Left ventricle myocardium inferior (tissue), 1 donor: ENCODE measurements at regions not wholly inside any gene's neighbourhood (a gene's known extent, or its start where the extent isn't known, plus 50 kb on each side); places are given as distances from the start of the nearest gene placed in this dataset.

Experiments used
- DNase-seq: peaks from one replicate; pipeline ENCODE4 v3.0.0-alpha.2; 2020
- H3K27ac ChIP-seq: fragments of 200-600 bp; replicated peaks from 2 replicates; pipeline ENCODE4 v1.8.0; 2021
- H3K27me3 ChIP-seq: fragments of 200-600 bp; 2 replicates; pipeline ENCODE4 v1.8.0; 2021; ENCODE audit warnings: low read depth
- H3K36me3 ChIP-seq: fragments of 200-600 bp; 2 replicates; pipeline ENCODE4 v1.8.0; 2021
- H3K4me1 ChIP-seq: fragments of 200-600 bp; 2 replicates; pipeline ENCODE4 v1.8.0; 2021
- H3K4me3 ChIP-seq: fragments of 200-600 bp; 2 replicates; pipeline ENCODE4 v1.8.0; 2021; ENCODE audit warnings: mild to moderate bottlenecking, moderate library complexity
- H3K9me3 ChIP-seq: fragments of 200-600 bp; replicated peaks from 2 replicates; pipeline ENCODE4 v1.8.0; 2021
- intact Hi-C: fragments of 100-400 bp; cut with micrococcal nuclease; formaldehyde crosslinking; loops from one replicate; pipeline ENCODE4 v1.11.0; 2022
- TF ChIP-seq, protein P1 (sequence below): fragments of 200-600 bp; IDR thresholded peaks from 2 replicates; pipeline ENCODE4 v1.8.0; 2021; ENCODE audit warnings: antibody characterized with exemption, mild to moderate bottlenecking, borderline replicate concordance
- donor health status: DM: no; HTN: yes; CAD: no; lungs with severe emphysema.

- Histone ChIP-seq H3K9me3 (peaks cover 36% of the 10 kb centered on the region), H3K4me3 (no peak overlapping the region), H3K27ac (no peak overlapping the region), H3K36me3 (no peaks in the 10 kb centered on the region), H3K4me1 (no peaks in the 10 kb centered on the region), H3K27me3 (no peaks in the 10 kb centered on the region)
- intact Hi-C loops = no loop called here
- DNase-seq = no peak
- TF ChIP-seq, protein P1, sequence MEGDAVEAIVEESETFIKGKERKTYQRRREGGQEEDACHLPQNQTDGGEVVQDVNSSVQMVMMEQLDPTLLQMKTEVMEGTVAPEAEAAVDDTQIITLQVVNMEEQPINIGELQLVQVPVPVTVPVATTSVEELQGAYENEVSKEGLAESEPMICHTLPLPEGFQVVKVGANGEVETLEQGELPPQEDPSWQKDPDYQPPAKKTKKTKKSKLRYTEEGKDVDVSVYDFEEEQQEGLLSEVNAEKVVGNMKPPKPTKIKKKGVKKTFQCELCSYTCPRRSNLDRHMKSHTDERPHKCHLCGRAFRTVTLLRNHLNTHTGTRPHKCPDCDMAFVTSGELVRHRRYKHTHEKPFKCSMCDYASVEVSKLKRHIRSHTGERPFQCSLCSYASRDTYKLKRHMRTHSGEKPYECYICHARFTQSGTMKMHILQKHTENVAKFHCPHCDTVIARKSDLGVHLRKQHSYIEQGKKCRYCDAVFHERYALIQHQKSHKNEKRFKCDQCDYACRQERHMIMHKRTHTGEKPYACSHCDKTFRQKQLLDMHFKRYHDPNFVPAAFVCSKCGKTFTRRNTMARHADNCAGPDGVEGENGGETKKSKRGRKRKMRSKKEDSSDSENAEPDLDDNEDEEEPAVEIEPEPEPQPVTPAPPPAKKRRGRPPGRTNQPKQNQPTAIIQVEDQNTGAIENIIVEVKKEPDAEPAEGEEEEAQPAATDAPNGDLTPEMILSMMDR = no peak
These were observed 356.0 kb upstream of the CADM1 start for GRCh38 chr11:115860246-115860645.

- H3K4me1 ChIP-seq = peaks cover 13% of the 10 kb centered on the region
- H3K9me3 ChIP-seq = peaks cover 19% of the 10 kb centered on the region
- no peaks in the 10 kb centered on the region for H3K36me3 ChIP-seq
- TF ChIP-seq, protein P1 = no peak
- intact Hi-C loops = no loop called here
- no peak overlapping the region for H3K4me3 ChIP-seq
- H3K27me3 ChIP-seq = no peaks in the 10 kb centered on the region
- DNase-seq = no peak
- H3K27ac ChIP-seq = no peak overlapping the region
These were observed 344.4 kb upstream of the CADM1 start for GRCh38 chr11:115848611-115849010.

- H3K36me3 ChIP-seq = no peaks in the 10 kb centered on the region
- TF ChIP-seq, protein P1 = no peak
- H3K27me3 ChIP-seq = no peaks in the 10 kb centered on the region
- intact Hi-C loops = no loop called here
- no peak overlapping the region for H3K4me3 ChIP-seq
- DNase-seq = no peak
- H3K27ac ChIP-seq = no peak overlapping the region
- peaks cover 18% of the 10 kb centered on the region for H3K9me3 ChIP-seq
- H3K4me1 ChIP-seq = peaks cover 13% of the 10 kb centered on the region
These were observed 343.9 kb upstream of the CADM1 start for GRCh38 chr11:115848080-115848479.

- no peaks in the 10 kb centered on the region for H3K36me3 ChIP-seq
- H3K4me1 ChIP-seq = peaks cover 13% of the 10 kb centered on the region
- TF ChIP-seq, protein P1 = no peak
- peaks cover 17% of the 10 kb centered on the region for H3K9me3 ChIP-seq
- DNase-seq = no peak
- no peak overlapping the region for H3K4me3 ChIP-seq
- H3K27me3 ChIP-seq = no peaks in the 10 kb centered on the region
- no peak overlapping the region for H3K27ac ChIP-seq
- intact Hi-C loops = no loop called here
These were observed 341.7 kb upstream of the CADM1 start for GRCh38 chr11:115845872-115846271.

DNA sequence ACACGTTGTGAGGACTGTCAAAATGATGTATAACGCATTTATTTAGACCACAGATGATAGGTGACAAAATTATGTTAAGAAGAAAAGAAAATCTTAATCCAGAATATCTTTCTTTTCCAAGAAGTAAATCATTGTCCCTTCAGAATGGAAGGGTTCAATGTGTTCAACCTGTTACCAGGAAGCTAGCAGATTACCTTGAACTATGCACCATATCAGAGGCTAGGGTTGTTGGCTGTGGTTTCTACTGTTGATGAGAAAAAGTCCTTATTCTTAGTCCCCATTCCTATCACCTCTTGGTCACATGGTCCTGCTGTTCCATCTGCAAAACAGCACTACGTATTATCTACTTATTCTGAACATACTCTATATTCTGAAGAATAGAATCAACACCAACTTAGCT, 339.5 kb upstream of the CADM1 start:
- Histone ChIP-seq H3K4me3 (no peak overlapping the region), H3K27ac (no peak overlapping the region), H3K9me3 (no peaks in the 10 kb centered on the region), H3K27me3 (no peaks in the 10 kb centered on the region), H3K4me1 (peaks cover 9% of the 10 kb centered on the region), H3K36me3 (no peaks in the 10 kb centered on the region)
- TF ChIP-seq, protein P1 = no peak
- no peak for DNase-seq
- intact Hi-C loops = no loop called here

GRCh38 chr11:115843111-115843510, 338.9 kb upstream of the CADM1 start:
- H3K27me3 ChIP-seq = no peaks in the 10 kb centered on the region
- H3K27ac ChIP-seq = no peak overlapping the region
- H3K4me1 ChIP-seq = peaks cover 3% of the 10 kb centered on the region
- H3K4me3 ChIP-seq = no peak overlapping the region
- H3K36me3 ChIP-seq = no peaks in the 10 kb centered on the region
- intact Hi-C loops = no loop called here
- no peak for DNase-seq
- H3K9me3 ChIP-seq = no peaks in the 10 kb centered on the region
- TF ChIP-seq, protein P1 = no peak
